ENCODE measurements at regions not wholly inside any gene's neighbourhood (a gene's known extent, or its start where the extent isn't known, plus 50 kb on each side); places are given as distances from the start of the nearest gene placed in this dataset.

DNA sequence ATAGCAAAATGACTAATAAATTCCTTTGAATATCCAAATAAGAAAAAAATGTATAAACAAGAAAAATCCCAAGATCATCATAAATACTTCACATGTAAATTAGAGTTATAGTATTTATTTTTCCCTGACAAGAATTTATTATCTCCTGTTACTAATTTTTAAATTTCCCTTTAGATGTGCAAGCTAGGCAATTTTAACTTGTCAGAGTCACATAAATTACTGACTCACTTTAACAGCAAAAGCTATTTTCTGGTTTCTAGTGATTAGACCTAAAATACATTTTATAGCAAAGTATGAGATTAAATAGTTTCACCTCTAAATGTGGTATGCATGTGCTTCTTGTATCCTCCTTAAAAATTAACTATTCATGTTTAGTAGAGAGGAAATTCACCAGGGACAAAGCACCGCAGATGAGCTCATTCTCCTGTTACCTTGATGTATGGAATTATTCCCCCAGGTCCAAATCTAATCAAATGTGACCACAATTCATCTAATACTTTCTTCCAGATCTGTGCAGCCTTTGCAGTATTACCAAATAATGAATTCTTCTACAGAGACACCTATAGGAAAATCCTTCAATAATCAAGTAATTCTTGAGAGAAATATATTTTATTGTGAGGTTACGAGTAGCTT, 621.2 kb downstream of the DNAJB9 start:
- TF ChIP-seq, protein P1, sequence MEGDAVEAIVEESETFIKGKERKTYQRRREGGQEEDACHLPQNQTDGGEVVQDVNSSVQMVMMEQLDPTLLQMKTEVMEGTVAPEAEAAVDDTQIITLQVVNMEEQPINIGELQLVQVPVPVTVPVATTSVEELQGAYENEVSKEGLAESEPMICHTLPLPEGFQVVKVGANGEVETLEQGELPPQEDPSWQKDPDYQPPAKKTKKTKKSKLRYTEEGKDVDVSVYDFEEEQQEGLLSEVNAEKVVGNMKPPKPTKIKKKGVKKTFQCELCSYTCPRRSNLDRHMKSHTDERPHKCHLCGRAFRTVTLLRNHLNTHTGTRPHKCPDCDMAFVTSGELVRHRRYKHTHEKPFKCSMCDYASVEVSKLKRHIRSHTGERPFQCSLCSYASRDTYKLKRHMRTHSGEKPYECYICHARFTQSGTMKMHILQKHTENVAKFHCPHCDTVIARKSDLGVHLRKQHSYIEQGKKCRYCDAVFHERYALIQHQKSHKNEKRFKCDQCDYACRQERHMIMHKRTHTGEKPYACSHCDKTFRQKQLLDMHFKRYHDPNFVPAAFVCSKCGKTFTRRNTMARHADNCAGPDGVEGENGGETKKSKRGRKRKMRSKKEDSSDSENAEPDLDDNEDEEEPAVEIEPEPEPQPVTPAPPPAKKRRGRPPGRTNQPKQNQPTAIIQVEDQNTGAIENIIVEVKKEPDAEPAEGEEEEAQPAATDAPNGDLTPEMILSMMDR (IDR thresholded peaks at IDR 0.05): no peak
- no peak for TF ChIP-seq POLR2A (IDR thresholded peaks at IDR 0.05)
